Stimulated activated CD4-positive, alpha-beta T cell treated with anti-CD3 and anti-CD28 coated beads, Interleukin-4, amount 100 ng/mL, for 24 hours (primary cell): ENCODE measurements at regions not wholly inside any gene's neighbourhood (a gene's known extent, or its start where the extent isn't known, plus 50 kb on each side); places are given as distances from the start of the nearest gene placed in this dataset.

Source experiments
- DNase-seq: peaks from one replicate; pipeline ENCODE4 v3.0.0-alpha.2; 2020

GRCh38 chr12:130074661-130075406 lies 87.4 kb upstream of the FZD10 start:
- DNase-seq: no peak

GRCh38 chr12:130075497-130076076 lies 86.7 kb upstream of the FZD10 start:
- DNase-seq: no peak

- DNase-seq: no peak
These were observed 86.1 kb upstream of the FZD10 start for GRCh38 chr12:130076126-130076525.

GRCh38 chr12:130076752-130077151 lies 85.5 kb upstream of the FZD10 start:
- DNase-seq: no peak

GRCh38 chr12:130078852-130079251 lies 83.4 kb upstream of the FZD10 start:
- DNase-seq: no peak

- DNase-seq: no peak
These were observed 83.0 kb upstream of the FZD10 start for GRCh38 chr12:130079279-130079678.

- DNase-seq: no peak
These were observed 82.1 kb upstream of the FZD10 start for GRCh38 chr12:130080205-130080604.

GRCh38 chr12:130081117-130081805 lies 81.0 kb upstream of the FZD10 start:
- no peak for DNase-seq

- DNase-seq: no peak
These were observed 79.3 kb upstream of the FZD10 start for GRCh38 chr12:130083002-130083401.

GRCh38 chr12:130083734-130084133 lies 78.5 kb upstream of the FZD10 start:
- no peak for DNase-seq

GRCh38 chr12:130084359-130084758 lies 77.9 kb upstream of the FZD10 start:
- no peak for DNase-seq

- no peak for DNase-seq
These were observed 76.0 kb upstream of the FZD10 start for GRCh38 chr12:130086248-130086647.

- DNase-seq: no peak
These were observed 75.5 kb upstream of the FZD10 start for GRCh38 chr12:130086797-130087196.

GRCh38 chr12:130087222-130087621 lies 75.0 kb upstream of the FZD10 start:
- DNase-seq: no peak

- no peak for DNase-seq
These were observed 73.8 kb upstream of the FZD10 start for GRCh38 chr12:130088504-130088903.

- no peak for DNase-seq
These were observed 71.7 kb upstream of the FZD10 start for GRCh38 chr12:130090542-130090941.

GRCh38 chr12:130093380-130093779 lies 68.9 kb upstream of the FZD10 start:
- no peak for DNase-seq

- no peak for DNase-seq
These were observed 64.9 kb upstream of the FZD10 start for GRCh38 chr12:130097342-130097741.

- no peak for DNase-seq
These were observed 64.4 kb upstream of the FZD10 start for GRCh38 chr12:130097798-130098255.

- DNase-seq: no peak
These were observed 63.8 kb upstream of the FZD10 start for GRCh38 chr12:130098301-130099005.

- DNase-seq: no peak
These were observed 61.5 kb upstream of the FZD10 start for GRCh38 chr12:130100634-130101362.

GRCh38 chr12:130101370-130101769 lies 60.9 kb upstream of the FZD10 start:
- DNase-seq: no peak

- no peak for DNase-seq
These were observed 60.0 kb upstream of the FZD10 start for GRCh38 chr12:130102266-130102665.
